Nephron (organoid): ENCODE measurements at regions not wholly inside any gene's neighbourhood (a gene's known extent, or its start where the extent isn't known, plus 50 kb on each side); places are given as distances from the start of the nearest gene placed in this dataset.

ENCODE experiments used
- H3K27ac Mint-ChIP-seq, 3 experiments: 2 replicates each; pipeline ENCODE4 v1.8.0; 2020; ENCODE audit warnings: mixed read lengths in 3 of 3, mild to moderate bottlenecking in 2 of 3, moderate library complexity in 1 of 3
- H3K27me3 Mint-ChIP-seq: 2 replicates; pipeline ENCODE4 v1.8.0; 2021; ENCODE audit warnings: low read depth, mild to moderate bottlenecking, moderate library complexity, mixed read lengths
- H3K36me3 Mint-ChIP-seq: 2 replicates; pipeline ENCODE4 v1.8.0; 2020; ENCODE audit warnings: low read depth, mixed read lengths
- H3K4me1 Mint-ChIP-seq: 2 replicates; pipeline ENCODE4 v1.8.0; 2020; ENCODE audit warnings: mixed read lengths
- H3K4me3 Mint-ChIP-seq, 3 experiments: 2 replicates each; pipeline ENCODE4 v1.8.0; 2020; ENCODE audit warnings: mild to moderate bottlenecking in 3 of 3, mixed read lengths in 3 of 3, moderate library complexity in 2 of 3
- H3K9me3 Mint-ChIP-seq: 2 replicates; pipeline ENCODE4 v1.8.0; 2020; ENCODE audit warnings: mixed read lengths
- CTCF ChIP-seq, 3 experiments: fragments of 200-600 bp; sonication (generic); IDR thresholded peaks; one replicate each; pipeline ENCODE4 v1.5.0; 2021; ENCODE audit warnings: antibody characterized with exemption in 3 of 3; ENCODE audit not compliant: unreplicated experiment in 3 of 3

- H3K27me3 Mint-ChIP-seq: peaks cover 37% of the 10 kb centered on the region
- H3K4me1 Mint-ChIP-seq: peaks cover 63% of the 10 kb centered on the region
- no peak overlapping the region for H3K27ac Mint-ChIP-seq
- no peak overlapping the region for H3K4me3 Mint-ChIP-seq
- H3K36me3 Mint-ChIP-seq: no peaks in the 10 kb centered on the region
- no peaks in the 10 kb centered on the region for H3K9me3 Mint-ChIP-seq
- no peak for TF ChIP-seq CTCF (IDR thresholded peaks at IDR 0.05; ENCODE audit: unreplicated experiment in 3 of 3)
These were observed 200.1 kb downstream of the OPA1 start for GRCh38 chr3:193793123-193793522.

GRCh38 chr3:193794002-193794881 is 201.2 kb downstream of the OPA1 start:
- peak overlapping the region in 2 of 3 experiments; percentile 1 to 17 for H3K27ac Mint-ChIP-seq
- peaks cover 58% of the 10 kb centered on the region for H3K4me1 Mint-ChIP-seq
- H3K27me3 Mint-ChIP-seq: peaks cover 41% of the 10 kb centered on the region
- no peak for TF ChIP-seq CTCF (IDR thresholded peaks at IDR 0.05; ENCODE audit: unreplicated experiment in 3 of 3)
- H3K36me3 Mint-ChIP-seq: no peaks in the 10 kb centered on the region
- H3K4me3 Mint-ChIP-seq: no peak overlapping the region
- no peaks in the 10 kb centered on the region for H3K9me3 Mint-ChIP-seq

- no peak for TF ChIP-seq CTCF (IDR thresholded peaks at IDR 0.05; ENCODE audit: unreplicated experiment in 3 of 3)
- no peak overlapping the region for H3K4me3 Mint-ChIP-seq
- peaks cover 56% of the 10 kb centered on the region for H3K4me1 Mint-ChIP-seq
- H3K36me3 Mint-ChIP-seq: no peaks in the 10 kb centered on the region
- H3K9me3 Mint-ChIP-seq: no peaks in the 10 kb centered on the region
- peaks cover 37% of the 10 kb centered on the region for H3K27me3 Mint-ChIP-seq
- no peak overlapping the region for H3K27ac Mint-ChIP-seq
These were observed 202.2 kb downstream of the OPA1 start for GRCh38 chr3:193795062-193795690.

GRCh38 chr3:193796089-193796488 is 203.1 kb downstream of the OPA1 start:
- Mint-ChIP-seq H3K27ac (peak overlapping the region in 1 of 3 experiments; percentile 13), H3K36me3 (no peaks in the 10 kb centered on the region), H3K4me3 (no peak overlapping the region), H3K27me3 (peaks cover 31% of the 10 kb centered on the region), H3K9me3 (no peaks in the 10 kb centered on the region), H3K4me1 (peaks cover 62% of the 10 kb centered on the region)
- no peak for TF ChIP-seq CTCF (IDR thresholded peaks at IDR 0.05; ENCODE audit: unreplicated experiment in 3 of 3)

- no peak overlapping the region for H3K4me3 Mint-ChIP-seq
- H3K4me1 Mint-ChIP-seq: peaks cover 60% of the 10 kb centered on the region
- H3K27ac Mint-ChIP-seq: no peak overlapping the region
- peaks cover 21% of the 10 kb centered on the region for H3K27me3 Mint-ChIP-seq
- H3K36me3 Mint-ChIP-seq: no peaks in the 10 kb centered on the region
- no peak for TF ChIP-seq CTCF (IDR thresholded peaks at IDR 0.05; ENCODE audit: unreplicated experiment in 3 of 3)
- H3K9me3 Mint-ChIP-seq: no peaks in the 10 kb centered on the region
These were observed 204.6 kb downstream of the OPA1 start for GRCh38 chr3:193797566-193797965.
